ENCODE measurements at regions not wholly inside any gene's neighbourhood (a gene's known extent, or its start where the extent isn't known, plus 50 kb on each side); places are given as distances from the start of the nearest gene placed in this dataset.

DNA sequence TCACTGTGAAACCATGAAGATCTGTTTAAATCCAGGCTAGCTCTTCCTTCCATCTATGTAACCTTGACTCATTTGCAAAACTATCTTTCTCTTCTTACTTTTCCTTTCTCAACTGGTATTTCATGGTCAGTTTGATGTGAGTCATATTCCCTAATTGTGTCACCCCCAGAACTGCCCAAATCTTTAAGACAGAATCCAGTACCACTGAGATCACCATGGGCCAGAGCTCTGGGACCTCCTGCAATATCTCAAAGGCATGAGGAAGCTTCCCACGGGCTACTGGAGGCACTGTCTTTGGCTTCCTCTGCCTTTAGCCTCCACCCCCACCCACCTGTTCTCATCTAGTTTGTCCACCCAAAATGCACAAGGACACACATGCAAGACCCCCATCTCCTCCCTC is 274.4 kb upstream of the FMN2 start:
- TF ChIP-seq, protein P1, sequence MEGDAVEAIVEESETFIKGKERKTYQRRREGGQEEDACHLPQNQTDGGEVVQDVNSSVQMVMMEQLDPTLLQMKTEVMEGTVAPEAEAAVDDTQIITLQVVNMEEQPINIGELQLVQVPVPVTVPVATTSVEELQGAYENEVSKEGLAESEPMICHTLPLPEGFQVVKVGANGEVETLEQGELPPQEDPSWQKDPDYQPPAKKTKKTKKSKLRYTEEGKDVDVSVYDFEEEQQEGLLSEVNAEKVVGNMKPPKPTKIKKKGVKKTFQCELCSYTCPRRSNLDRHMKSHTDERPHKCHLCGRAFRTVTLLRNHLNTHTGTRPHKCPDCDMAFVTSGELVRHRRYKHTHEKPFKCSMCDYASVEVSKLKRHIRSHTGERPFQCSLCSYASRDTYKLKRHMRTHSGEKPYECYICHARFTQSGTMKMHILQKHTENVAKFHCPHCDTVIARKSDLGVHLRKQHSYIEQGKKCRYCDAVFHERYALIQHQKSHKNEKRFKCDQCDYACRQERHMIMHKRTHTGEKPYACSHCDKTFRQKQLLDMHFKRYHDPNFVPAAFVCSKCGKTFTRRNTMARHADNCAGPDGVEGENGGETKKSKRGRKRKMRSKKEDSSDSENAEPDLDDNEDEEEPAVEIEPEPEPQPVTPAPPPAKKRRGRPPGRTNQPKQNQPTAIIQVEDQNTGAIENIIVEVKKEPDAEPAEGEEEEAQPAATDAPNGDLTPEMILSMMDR (conservative IDR thresholded peaks at IDR 0.05; ENCODE audit: low read length) = no peak
- TF ChIP-seq EZH2phosphoT487 (IDR thresholded peaks at IDR 0.05; ENCODE audit: borderline replicate concordance, low read depth, low read length) = no peak

Measured in OCI-LY7 (cell line).